HUDEP-2 (cell line): ENCODE measurements at regions not wholly inside any gene's neighbourhood (a gene's known extent, or its start where the extent isn't known, plus 50 kb on each side); places are given as distances from the start of the nearest gene placed in this dataset.

ENCODE experiments used
- DNase-seq, 76 experiments: peaks; one replicate each; lab custom pipeline; 2025; ENCODE audit not compliant: unreplicated experiment in 76 of 76; lab: John Stamatoyannopoulos, UW

DNA sequence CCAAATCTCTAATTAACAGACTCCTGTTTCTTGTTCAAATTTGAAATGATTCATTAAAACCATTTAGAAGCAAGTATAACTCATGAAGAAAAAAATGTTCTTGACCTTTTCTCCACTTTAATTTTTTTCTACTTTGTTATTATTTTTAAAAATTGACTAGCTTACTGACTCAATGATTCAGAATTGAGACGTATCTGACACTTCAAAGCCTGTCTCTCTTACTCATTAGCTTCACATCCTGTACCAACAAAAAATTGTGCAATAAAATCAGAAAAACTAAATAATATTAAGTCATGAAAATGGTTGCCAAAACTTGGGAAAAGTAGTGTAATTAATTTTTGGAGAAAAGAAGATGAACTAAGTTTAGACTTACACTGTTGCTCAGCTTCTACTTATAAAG lies 331.2 kb downstream of the SLC16A7 start:
- DNase-seq = no peak

DNA sequence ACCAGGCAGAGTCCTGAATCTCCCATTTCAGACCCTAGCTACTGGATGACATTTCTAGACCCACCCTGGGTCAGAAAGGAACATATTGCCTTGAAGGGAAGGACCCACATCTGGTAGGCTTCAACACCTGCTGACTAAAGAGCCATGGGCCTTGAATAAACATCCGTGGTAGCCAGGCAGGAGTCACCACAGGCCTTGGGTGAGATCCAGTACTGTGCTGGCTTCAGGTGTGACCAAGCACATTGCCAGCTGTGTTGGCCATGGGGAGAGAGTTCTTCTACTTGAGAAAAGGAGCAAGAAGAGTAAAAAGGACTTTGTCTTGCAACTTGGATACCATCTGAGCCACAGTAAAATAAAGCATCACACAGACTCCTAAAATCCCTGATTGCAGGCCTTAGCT lies 332.6 kb downstream of the SLC16A7 start:
- DNase-seq = no peak

DNA sequence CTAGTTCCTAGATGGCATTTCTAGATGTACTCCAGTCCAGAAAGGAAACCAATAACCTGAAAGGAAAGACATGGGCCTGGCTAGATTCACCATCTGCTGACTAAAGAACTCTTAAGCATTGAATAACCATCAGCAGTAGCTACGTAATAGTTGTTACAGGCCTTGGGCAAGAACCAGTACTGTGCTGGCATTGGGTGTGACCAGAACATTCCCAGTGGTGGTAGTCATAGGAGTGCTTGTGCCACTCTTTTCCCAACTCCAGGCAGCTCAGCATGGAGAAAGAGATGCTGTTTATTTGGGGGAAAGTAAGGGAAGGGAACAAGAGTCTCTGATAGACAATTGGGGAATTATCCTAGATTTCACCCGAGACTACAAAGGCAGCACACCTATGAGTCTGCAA lies 333.3 kb downstream of the SLC16A7 start:
- DNase-seq = no peak

DNA sequence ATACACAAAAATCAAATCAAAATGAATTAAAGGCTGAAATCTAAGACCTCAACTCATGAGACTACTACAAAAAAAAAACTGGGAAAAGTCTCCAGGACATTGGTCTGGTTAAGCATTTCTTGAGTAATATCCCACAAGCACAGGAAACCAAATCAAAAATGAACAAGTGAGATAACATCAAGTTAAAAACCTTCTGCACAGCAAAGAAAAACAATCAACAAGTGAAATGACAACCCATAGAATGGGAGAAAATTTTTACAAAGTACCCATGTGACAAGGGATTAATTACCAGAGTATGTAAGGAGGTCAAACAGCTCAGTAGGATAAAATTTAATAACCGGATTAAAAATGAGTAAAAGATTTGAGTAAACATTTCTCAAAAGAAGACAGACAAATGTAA lies 338.7 kb downstream of the SLC16A7 start:
- DNase-seq = no peak

DNA sequence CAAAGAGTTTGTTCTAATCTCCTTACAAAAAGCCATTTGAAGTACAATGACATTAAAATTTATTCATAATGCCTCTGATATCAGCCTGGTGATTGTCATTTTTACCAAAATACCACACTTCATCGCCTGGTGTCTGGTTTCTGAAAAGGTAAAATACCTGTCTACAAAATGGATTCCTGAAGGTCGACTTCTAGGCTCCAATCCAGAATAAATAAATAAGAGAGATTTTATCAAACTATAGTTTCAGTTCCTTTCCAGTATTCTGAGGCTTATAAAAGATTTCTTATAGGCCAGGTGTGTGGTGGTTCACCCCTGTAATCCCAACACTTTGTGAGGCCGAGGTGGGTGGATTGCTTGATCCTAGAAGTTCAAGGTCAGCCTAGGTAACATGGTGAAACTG lies 340.7 kb downstream of the SLC16A7 start:
- DNase-seq = no peak

DNA sequence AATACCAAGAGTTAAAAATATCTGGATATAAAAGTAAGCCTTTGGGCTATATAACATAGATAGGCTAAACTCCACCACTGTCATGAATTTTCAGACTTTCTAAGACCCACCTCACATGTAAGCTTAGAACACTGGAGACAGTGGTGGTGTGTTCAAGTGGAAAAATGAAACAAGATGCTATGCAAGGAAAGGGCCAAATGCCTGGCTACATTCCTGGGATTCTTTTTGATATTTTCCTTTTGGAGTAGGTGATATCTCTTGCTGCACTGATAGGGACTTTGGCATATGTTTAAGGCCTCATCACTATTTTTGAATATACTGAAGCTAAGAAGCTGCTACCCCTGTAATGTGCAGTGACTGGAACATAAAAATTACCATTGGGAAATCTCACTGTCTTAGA lies 341.3 kb downstream of the SLC16A7 start:
- no peak for DNase-seq

DNA sequence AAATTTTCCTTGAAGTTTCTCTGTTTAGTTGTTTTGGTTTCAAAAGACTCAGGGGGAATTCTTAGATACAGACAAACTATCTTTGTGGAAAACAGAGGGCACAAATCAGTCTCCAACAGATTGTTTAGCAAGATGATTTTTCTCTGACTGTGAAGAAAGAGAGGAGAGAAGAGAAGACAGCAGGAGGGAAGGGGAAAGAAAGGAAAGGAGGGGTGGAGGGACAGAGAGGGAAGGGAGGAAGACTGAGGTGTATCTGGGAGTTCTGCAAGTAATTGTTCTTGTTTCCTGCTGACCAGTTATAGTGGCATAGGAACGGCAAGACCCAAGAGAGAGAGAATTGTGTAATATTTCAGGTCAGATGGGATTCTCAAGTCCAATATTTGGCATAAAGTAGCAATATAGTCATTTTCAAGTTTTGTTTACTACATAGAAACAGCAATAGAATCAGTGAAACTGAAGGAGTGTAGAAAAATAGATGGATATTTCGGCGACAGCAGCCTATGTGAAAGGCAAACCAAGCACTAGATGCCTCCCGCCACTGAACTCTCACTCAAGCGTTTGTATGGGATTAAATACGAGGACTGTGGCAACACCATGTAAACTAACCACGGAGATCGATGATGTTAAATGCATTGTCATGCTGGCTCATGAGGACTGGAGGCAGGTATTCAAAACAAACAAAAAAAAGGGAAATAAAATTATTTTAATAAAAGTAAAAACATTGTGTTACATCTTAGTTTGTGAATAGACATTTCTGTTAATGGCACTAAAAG lies 342.5 kb downstream of the SLC16A7 start:
- DNase-seq = no peak

DNA sequence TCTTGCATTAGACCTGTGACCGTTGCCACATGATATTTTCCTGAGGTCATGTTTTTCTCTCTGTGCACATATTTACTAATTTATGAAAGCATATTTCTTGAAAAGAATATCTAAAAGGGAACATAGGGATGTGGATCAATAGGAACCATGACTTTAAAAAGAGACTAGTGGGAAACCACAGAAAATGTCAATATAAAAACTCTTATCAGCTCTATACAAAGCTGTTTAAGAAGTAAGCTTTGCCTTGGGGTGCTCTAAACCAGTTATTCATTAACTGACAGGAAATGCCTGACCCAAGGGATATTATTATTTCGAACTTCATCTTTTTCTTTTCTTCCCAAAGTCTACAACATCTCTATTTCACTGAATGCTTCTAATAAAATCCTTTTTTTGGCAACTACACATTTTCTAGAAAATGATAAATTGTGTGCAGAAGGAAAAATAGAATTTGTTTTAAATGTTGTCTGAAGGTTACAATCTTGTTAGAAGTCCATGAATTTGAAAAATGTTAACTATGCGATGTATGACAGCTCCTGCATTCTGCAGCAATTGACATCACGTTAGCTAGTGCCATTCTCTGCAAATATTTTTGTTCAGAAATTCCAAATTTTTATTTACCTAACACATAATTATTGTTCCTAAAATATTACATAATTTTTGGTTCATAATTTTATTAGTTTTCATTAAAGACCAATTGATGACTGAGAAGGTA lies 345.0 kb downstream of the SLC16A7 start:
- DNase-seq = no peak

DNA sequence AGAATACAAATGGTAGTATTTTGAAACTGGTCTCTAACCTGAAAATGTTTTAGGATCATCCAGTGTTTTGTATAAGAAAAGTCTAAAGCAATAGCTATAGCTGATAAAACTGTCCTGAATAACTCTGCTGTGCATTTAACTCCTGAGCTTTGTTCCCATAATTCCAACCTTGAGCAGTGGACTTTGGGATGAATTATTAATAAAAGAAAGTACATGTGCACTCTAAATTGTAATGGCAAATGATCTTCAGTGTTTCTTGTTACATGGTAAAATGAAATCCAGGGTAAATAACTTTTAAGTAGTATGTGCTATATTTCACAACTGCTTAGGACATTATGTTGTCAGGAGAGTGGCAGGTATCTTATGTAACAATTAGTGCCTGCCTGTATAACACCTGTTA lies 345.6 kb downstream of the SLC16A7 start:
- no peak for DNase-seq

DNA sequence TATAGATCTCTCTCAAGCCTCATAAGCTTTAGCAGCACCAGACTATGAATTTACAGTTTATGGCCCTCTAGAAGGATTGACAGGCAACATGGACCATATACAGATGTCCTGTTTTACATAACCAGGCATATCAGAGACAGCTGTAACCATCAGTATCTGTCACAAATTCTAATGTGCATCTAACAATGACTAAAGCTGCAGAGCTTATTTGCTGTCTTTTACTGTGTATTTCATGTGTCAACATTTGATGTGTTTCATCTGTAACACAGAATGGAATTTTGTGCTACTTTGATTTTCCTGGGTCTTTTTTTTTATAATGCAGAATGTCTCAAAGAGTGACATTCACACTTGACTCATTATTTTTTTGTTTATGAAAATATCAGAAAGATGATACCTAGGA lies 348.3 kb downstream of the SLC16A7 start:
- DNase-seq = no peak

DNA sequence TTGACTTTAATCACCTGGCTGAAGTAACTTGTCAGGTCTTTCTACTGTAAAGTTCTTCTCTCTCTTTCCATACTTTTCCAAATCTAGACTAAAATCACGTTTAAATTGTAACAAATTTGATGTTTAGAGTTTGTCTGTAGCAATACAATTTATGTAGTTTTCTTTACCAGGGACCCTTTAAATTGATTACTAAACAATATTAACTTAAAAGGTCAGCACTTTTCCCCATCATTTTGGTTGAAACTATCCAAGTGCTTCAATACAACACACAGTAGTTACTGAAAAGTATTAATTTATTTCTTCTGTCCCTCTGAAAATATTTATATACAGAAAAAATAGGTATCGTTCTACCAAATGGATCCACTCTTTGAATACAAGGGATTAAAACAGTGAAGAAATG lies 350.8 kb downstream of the SLC16A7 start:
- no peak for DNase-seq

DNA sequence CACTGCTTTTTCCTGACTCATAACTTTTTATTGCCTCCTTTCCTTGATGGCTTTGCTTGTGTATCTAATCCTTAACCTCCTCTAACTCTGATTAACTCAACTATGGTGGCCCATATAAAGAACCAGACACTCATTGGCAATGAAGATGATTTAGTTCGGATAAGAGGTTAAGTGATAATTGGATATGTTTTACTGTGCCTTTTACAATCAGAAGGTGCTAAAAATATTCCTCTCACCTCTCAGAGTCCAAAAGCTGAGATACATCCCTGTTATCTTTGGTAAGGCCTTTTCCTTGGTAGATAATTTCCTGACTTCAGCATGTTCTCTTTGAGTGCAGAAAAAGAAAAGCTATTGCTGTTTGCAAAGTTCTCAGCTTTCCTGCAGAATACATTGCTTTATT lies 367.7 kb downstream of the SLC16A7 start:
- DNase-seq = no peak

DNA sequence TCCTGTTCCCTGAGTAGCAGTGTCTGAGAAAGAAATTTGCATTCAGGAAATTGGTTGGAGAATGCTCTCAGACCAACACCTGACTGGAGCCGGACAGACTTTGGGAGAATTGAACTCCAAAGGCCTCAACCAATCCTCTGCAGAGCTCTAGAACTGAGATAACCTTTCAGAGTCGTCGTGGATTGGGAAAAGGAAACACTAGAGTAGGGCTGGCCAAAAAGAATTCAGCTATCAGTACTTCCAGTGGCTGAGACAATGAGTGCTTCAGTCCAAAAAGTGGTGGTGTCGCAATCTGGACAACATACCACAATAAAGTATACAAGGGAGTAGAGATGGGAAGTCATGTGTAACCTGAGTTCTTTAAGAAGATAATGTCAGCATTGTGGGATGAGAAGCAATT lies 377.1 kb downstream of the SLC16A7 start:
- DNase-seq = no peak

DNA sequence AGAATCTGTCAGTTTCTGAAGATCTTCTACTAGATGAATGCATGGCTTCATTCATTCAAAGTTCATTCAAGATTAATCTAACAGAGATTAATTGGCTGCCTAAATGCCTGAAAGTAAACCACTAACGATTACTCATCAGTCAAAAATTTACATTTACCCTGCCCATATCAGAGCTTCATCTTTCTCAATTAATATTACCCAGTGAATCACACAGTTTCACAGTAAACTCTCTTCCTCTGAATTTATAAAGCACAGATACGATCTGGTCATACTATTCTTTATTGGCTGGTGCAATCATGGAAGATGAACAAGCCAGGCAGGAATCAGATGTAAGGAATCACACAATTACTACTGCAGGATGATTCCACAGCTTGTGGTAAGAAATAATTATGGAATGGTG lies 377.7 kb downstream of the SLC16A7 start:
- DNase-seq = no peak

DNA sequence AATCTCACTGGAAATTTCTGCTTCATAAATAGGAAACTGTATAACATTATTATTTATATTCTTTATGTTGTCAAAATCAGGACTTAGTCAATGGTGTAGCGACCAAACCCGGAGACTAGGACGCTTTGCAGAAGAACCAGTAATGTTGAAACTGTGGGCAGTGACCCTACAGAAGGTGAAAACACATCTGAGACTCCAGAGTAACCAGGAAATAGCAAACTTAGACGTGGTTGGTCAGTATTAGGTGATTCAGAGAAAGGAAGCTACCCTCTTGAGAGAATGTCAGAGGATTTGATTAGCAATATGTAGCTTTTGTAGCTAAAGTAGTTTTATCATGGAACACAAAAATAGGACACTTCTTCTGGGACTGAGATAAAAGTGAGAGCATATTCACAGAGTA lies 381.9 kb downstream of the SLC16A7 start:
- no peak for DNase-seq

DNA sequence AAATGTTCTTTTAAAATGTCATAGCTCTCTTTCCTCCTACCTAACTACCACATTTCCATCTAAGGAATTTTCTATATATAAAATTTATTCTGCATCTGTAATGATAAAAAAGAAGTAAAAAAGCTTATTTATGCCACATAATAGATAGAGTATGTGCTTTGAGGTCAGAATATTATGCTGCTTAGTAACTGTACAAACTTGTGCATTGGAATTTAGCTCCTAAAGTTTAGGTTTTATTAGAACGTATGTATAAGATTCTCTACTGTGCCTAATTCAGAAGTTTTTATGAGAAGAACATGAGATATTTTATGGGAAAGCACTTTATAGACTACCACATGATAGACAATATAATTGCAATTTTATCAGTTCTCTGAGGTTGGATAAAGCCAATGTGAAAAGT lies 384.6 kb downstream of the SLC16A7 start:
- no peak for DNase-seq

DNA sequence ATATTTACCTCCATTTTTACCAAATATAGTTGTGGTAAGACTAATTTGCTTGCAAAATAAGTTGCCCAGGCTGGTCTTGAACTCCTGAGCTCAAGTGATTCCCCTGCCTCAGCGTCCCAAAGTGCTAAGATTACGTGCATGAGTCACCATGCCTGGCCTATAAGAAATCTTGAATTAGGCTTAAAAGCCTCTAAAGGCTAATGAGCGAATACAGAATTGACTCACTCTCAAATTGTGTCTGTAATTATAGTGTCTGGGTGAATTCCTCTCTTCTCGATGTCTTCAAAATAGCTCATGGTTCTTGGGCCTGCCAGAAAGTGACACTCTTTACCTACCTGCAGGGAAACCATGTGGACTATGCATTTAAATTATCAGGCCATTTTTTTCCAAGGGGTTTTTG lies 403.5 kb downstream of the SLC16A7 start:
- no peak for DNase-seq

DNA sequence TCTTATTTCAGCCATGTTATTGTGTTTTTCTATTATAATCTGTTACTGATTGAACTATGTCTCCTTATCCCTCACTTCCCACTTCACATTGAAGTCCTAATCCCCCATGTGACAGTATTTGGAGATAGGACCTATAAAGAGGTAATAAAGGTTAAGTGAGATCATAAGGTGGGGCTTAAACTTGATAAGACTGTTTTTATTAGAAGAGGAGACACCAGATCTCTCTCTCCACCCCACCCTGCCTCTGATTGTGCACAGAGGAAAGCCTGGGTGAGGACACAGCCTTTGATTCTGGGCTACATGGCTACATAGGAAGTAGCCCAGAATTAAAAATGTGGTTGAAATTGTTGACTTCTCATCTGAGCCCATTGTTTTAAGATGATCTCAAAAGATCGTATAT lies 414.7 kb downstream of the SLC16A7 start:
- DNase-seq = no peak

DNA sequence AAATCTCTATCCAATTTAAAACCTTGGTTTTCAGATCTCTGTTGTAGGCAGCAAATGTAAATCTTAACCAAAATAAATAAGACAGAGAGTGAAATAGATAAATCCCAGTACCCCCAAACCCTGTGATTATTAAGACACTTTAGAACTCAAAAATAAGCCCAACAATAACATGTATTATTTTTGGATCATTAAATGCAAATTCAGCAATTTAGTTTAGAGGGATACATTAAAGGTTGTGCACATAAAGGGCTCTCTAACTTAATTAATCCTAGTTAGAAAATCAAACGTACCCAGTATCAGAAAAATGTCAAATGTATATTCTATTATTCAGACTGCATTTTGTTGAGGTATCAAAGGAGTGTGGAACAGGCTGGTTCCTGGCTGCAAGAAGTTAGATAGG lies 416.8 kb downstream of the SLC16A7 start:
- no peak for DNase-seq

DNA sequence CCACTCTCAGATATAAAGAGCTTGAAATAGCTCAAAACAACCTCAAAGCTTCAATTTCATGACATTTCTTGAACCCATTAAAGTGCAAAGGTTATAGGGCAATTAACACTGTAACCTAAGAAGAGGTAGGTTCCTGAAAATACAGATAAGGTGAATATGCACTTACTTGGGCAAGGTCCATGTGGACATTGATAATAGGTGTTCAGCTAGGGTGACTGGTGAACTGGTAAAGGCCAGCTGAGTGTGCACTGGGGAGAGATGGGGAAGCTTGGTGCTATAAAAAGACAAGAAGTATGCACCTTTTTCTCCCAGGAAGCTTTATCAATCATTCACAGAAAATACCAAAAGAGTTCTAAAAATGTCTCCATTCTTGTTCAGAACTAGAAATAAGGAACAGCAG lies 418.6 kb downstream of the SLC16A7 start:
- no peak for DNase-seq

DNA sequence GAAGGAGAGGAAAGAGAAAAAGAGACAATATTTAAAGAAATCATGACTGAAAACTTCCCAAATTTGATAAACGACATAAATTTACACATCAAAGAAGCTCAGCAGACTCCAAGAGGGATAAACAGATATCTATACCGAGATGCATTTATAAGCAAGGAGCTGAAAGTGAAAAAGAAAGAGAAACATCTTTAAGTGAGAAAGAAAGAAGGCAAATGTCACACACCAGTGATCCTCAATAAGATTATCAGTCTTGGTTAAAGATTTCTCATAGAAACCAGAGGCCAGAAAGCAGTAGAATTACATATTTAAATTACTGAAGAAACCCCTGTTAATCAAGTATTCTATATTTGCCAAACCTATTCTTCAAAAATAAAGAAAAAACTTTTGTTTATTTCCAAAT lies 424.2 kb downstream of the SLC16A7 start:
- DNase-seq = no peak

DNA sequence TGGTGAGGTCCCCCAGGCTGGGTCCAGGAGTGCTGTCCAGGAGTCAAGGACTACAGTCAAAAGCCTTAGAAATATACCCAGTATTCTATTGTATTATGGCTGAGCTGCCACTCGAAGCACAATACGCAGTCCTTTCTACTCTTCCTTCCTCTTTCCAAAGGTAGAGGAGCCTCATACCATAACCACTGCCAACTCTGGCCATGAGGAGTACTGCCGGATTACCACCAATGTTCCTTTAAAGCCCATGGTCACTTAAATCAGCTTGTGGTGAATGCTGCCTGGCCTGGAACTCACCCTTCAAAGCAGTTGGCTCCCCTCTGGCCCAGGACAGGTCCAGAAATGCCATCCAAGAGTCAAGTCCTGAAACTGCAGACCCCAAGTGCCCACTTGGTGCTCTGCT lies 425.4 kb downstream of the SLC16A7 start:
- no peak for DNase-seq

DNA sequence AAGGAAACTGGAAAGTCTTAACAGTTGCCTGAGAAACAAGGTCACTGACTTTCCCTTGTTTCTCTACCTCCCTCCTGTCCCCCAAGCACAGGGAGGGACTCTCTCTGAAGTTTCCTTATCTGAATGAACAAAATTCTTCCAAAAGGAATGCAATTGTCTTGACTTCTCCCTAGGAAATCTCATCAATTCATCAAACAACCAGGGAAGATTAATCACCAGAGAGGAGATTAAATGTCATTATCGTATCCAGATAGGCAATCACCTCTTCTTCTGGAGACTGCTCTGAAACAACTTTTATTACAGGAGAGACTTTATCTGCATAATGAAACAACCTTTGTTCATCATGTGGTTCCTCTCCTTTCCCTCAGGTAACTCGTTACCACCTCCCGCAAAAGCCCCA lies 431.4 kb downstream of the SLC16A7 start:
- no peak for DNase-seq
